Left lung (tissue), 4 donors: ENCODE measurements at regions not wholly inside any gene's neighbourhood (a gene's known extent, or its start where the extent isn't known, plus 50 kb on each side); places are given as distances from the start of the nearest gene placed in this dataset.

Source experiments
- ATAC-seq: fragments of 200-7000 bp; cut with Tn5 transposase; one replicate; pipeline ENCODE4 v1.9.1; 2020; ENCODE audit warnings: moderate library complexity
- DNase-seq, 4 donors: peaks; one replicate each; pipeline ENCODE4 v3.0.0-alpha.2; 2013 to 2020
- H3K27ac ChIP-seq, 2 donors: fragments of 200-600 bp; sonication (generic) in 1 of 2; one replicate each; pipeline versions ENCODE4 v1.5.0 to v1.8.0; 2020 to 2021
- H3K27me3 ChIP-seq, 2 donors: fragments of 200-600 bp; sonication (generic) in 1 of 2; one replicate each; pipeline versions ENCODE4 v1.5.0 to v1.8.0; 2020 to 2021
- H3K36me3 ChIP-seq, 2 donors: fragments of 200-600 bp; sonication (generic) in 1 of 2; one replicate each; pipeline versions ENCODE4 v1.5.0 to v1.8.0; 2020 to 2021
- H3K4me1 ChIP-seq, 2 donors: fragments of 200-600 bp; one replicate each; pipeline ENCODE4 v1.8.0; 2021
- H3K4me3 ChIP-seq, 2 donors: fragments of 200-600 bp; sonication (generic) in 1 of 2; one replicate each; pipeline versions ENCODE4 v1.5.0 to v1.8.0; 2020 to 2021; ENCODE audit warnings: mild to moderate bottlenecking in 1 of 2
- H3K9me3 ChIP-seq, 2 donors: fragments of 200-600 bp; sonication (generic) in 1 of 2; one replicate each; pipeline versions ENCODE4 v1.5.0 to v1.8.0; 2020 to 2021
- CTCF ChIP-seq, 2 donors: fragments of 200-600 bp; sonication (generic) in 1 of 2; IDR thresholded peaks; one replicate each; pipeline versions ENCODE4 v1.5.0 to v1.8.0; 2021; ENCODE audit warnings: antibody characterized with exemption in 2 of 2
- intact Hi-C, 2 donors: fragments of 100-400 bp; cut with DNase I; formaldehyde crosslinking; loops; one replicate each; pipeline versions ENCODE4 v1.11.2 to v1.14.2; 2022
- donor health status: DM: no; HTN: yes; CAD: no.
- donor health status: DM: no; HTN: no; CAD: no.

- intact Hi-C loops: no loop called here
- no peak for ATAC-seq
- no peak for TF ChIP-seq CTCF (IDR thresholded peaks at IDR 0.05)
Measured at GRCh38 chr4:32890398-32890797, 2170.2 kb downstream of the PCDH7 start.

GRCh38 chr4:32909053-32909452 is 2188.9 kb downstream of the PCDH7 start:
- H3K36me3 ChIP-seq: no peaks in the 10 kb centered on the region
- intact Hi-C loops: no loop called here
- no peak overlapping the region for H3K4me3 ChIP-seq
- ATAC-seq: no peak
- DNase-seq: no peak
- no peak overlapping the region for H3K27ac ChIP-seq
- H3K9me3 ChIP-seq: peaks cover 0 to 13% of the 10 kb centered on the region in 2 donors
- no peaks in the 10 kb centered on the region for H3K4me1 ChIP-seq
- TF ChIP-seq CTCF (IDR thresholded peaks at IDR 0.05): no peak
- no peaks in the 10 kb centered on the region for H3K27me3 ChIP-seq

More at GRCh38 chr4:32890398-32890797, 2170.2 kb downstream of the PCDH7 start:
- H3K36me3 ChIP-seq: no peaks in the 10 kb centered on the region
- DNase-seq: no peak
- peaks cover 0 to 2% of the 10 kb centered on the region in 2 donors for H3K9me3 ChIP-seq
- no peak overlapping the region for H3K4me3 ChIP-seq
- no peaks in the 10 kb centered on the region for H3K27me3 ChIP-seq
- H3K4me1 ChIP-seq: no peaks in the 10 kb centered on the region
- H3K27ac ChIP-seq: no peak overlapping the region

GRCh38 chr4:32909736-32910135 is 2189.6 kb downstream of the PCDH7 start:
- TF ChIP-seq CTCF (IDR thresholded peaks at IDR 0.05): no peak
- Histone ChIP-seq H3K27me3 (no peaks in the 10 kb centered on the region), H3K4me3 (no peak overlapping the region), H3K27ac (no peak overlapping the region), H3K36me3 (no peaks in the 10 kb centered on the region), H3K4me1 (no peaks in the 10 kb centered on the region), H3K9me3 (peaks cover 0 to 13% of the 10 kb centered on the region in 2 donors)
- intact Hi-C loops: no loop called here
- ATAC-seq (no peak), DNase-seq (no peak)

GRCh38 chr4:32917586-32917985 is 2197.4 kb downstream of the PCDH7 start:
- intact Hi-C loops: no loop called here

More at GRCh38 chr4:32917586-32917985, 2197.4 kb downstream of the PCDH7 start:
- DNase-seq (no peak), ATAC-seq (no peak)
- TF ChIP-seq CTCF (IDR thresholded peaks at IDR 0.05): no peak
- Histone ChIP-seq H3K4me3 (no peak overlapping the region), H3K27ac (no peak overlapping the region), H3K36me3 (no peaks in the 10 kb centered on the region), H3K4me1 (no peaks in the 10 kb centered on the region), H3K27me3 (no peaks in the 10 kb centered on the region), H3K9me3 (peaks cover 0 to 6% of the 10 kb centered on the region in 2 donors)
